GM21390 (cell line): ENCODE measurements at regions not wholly inside any gene's neighbourhood (a gene's known extent, or its start where the extent isn't known, plus 50 kb on each side); places are given as distances from the start of the nearest gene placed in this dataset.
"Not testable (repeated sequence)": the region's sequence is repeated elsewhere in the genome, so short reads cannot be mapped to it uniquely, and the experiment has no call there.

ENCODE experiments used
- ATAC-seq: cut with Tn5 transposase; IDR thresholded peaks from one replicate; pipeline ENCODE4 v1.9.1; 2021; ENCODE audit not compliant: unreplicated experiment

- ATAC-seq, result no peak
Observed at GRCh38 chr5:56763711-56764466, 51.5 kb upstream of the MAP3K1 start.

GRCh38 chr5:56763182-56763581 is 52.2 kb upstream of the MAP3K1 start:
- no peak for ATAC-seq

GRCh38 chr5:56761151-56761885 is 54.0 kb upstream of the MAP3K1 start:
- no peak for ATAC-seq

DNA sequence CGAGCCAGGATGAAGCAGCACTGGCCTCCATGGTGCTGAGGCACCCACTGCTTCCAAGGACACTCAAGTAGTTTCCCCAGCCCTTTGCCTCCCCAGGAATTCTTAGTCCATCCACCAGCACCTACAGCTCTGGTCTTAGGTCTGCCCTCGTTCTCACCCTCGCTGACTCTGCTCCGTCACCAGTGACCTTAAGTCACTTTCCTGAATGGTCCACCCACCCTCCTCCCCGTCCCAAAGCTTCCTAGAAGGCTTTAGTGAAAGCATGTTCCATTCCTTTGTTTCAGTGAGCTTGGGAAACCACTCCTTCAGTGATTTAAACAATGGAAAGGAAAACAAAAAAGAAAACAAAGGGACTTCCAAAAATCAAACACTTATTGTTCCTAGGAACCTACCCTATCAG is 54.6 kb upstream of the MAP3K1 start:
- no peak for ATAC-seq

- ATAC-seq, result no peak
Observed at GRCh38 chr5:56759521-56760216, 55.7 kb upstream of the MAP3K1 start.

DNA sequence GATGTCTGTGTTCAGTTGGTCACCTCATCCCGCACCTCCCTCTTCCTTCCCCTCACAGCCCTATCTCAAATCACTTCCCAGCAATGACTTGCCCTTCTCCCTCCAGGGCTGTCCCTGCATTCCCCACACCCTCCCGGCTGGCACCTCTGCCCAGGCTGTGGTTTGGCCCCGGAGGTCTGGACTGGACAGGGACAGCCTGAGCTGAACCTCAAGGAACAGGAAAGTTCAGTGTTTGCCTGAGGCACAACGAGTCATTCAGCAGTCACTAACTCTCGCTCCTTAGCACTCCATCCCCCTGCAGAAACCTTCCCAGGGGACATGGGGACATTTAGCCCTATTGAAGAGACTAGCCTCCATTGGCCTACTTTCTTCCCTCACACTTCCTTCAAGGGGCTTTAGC is 58.3 kb upstream of the MAP3K1 start:
- no peak for ATAC-seq

- ATAC-seq, result no peak
Observed at GRCh38 chr5:56755036-56755555, 60.3 kb upstream of the MAP3K1 start.

- not testable (repeated sequence) for ATAC-seq
Observed at GRCh38 chr5:56753588-56753987, 61.8 kb upstream of the MAP3K1 start.

GRCh38 chr5:56751572-56752313 is 63.6 kb upstream of the MAP3K1 start:
- ATAC-seq, result no peak

GRCh38 chr5:56749842-56750241 is 65.5 kb upstream of the MAP3K1 start:
- no peak for ATAC-seq

DNA sequence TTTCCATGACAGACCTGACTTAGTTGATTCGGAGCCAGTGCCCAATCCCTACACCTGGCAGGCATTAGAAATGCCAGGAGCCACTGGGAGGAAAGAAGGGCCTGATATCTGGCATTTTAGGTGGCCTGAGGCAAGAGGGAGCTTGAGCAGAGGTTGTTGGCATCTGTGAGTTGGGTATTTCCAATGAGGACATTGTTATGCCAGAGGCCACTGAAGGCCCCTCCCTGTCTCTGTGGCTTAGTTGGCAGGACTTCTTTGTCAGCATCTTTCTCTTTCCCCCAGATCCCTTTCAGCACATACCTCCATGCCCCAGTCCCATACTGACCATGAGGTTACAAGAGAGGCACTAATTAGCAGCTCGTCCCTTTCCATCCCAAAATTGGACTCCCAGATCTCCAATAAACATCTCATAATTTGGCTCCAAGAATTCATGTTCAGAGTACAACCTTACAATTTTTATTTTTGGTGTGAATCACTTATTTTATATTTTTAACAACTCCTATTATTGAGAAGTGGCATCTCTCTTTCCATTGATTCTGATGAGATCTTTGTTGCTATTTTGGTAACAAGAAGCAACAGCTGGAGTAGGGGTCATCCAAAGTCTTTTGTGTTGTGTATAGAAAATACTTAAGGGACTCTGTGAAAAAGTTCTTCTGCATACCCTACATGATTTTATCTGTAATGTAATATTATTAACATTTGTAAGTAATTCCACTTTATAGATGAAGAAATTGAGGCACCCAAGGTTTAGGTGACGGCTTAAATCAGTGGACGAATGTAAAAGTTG is 68.6 kb upstream of the MAP3K1 start:
- ATAC-seq, result no peak

DNA sequence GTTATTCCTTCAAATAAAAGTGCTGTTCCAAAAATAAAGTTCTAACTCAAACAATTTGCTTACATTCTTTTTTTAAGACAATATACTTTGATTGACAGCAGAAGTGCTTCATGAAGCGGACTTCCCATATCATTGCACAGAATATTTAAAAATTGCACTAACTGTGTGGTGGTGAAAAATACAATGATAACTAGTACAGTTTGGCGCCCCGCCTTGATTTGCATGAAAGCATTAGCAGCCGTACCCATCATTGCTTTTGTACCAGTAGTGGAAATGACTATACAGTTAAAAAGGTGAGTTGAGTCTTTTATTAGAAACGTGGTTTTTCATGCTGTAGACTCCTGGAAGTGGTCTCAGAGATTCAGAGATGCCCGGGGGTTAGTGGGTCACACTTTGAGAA is 69.5 kb upstream of the MAP3K1 start:
- no peak for ATAC-seq

DNA sequence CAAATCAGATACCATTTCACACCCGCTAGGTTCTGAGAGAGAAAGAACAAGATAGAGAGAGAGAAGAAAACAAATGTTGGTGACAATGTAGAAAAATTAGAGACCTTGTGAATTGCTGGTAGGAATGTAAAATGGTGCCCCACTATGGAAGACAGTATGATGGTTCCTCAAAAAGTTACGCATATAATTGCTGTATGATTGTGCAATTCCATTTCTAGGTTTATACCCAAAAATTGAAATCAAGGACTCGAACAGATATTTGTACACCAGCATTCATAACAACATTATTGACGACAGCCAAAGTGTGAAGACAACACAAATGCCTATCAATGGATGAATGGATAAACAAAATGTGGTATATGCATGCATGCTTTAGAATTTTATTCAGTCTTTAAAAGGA is 74.5 kb upstream of the MAP3K1 start:
- ATAC-seq, result no peak

- no peak for ATAC-seq
Observed at GRCh38 chr5:56739990-56740389, 75.4 kb upstream of the MAP3K1 start.

DNA sequence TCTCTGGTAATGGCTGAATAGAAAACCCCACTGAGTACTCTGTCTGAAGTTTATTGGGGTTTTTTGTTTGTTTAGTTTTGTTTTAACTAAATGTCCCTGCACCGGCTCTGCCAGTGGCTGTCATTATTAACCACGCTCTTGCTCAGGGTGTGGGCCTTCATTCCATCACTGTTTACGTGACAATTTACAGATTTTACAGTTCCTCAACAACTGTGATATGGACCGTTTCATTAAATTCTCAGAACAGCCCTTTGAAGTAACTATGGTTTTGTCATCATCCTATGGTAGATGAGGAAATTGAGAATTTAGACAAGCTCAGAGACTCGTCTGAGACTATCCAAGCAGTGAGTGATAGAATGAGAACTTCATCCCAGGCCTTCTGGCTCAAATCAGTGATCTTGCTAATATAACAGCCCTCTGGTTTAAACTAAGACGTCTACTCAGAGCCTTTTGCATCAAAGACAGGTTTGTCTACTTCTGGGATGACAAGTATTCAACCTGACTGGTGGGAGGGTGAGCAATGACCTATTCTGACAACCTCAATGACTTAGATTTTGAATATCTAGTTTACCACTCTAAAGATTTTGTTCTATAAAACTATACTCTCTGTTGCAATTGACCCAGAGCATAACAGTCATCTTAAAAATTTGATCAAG is 77.3 kb upstream of the MAP3K1 start:
- ATAC-seq, result no peak

DNA sequence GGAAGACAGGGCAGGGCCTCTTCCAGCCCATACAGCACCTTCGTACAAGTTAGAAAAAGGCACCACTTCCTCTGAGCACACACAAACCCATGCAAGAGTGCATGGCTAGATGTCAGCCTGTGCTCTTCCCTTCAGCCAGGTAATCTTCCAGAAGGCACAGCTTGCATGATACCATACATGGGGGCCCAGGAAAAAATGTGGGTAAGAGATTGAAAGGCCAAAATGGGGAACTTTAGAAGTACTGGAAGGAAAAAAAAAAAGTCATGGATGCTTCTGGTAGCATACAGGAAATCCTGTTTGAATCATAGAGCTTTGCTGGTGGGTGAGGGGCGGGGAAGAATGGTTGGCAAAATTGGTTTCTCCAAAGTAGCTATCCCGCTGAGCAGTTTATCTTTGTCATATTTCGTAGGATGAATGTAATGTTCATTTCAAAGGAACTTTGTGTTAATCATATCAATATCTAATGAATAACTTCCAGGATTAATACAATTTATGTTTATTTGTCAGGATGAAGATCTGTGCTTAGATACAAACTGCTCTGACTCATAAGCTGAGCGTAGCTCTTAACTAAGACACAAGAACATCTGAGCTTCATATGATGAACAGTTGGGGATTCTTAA is 78.2 kb upstream of the MAP3K1 start:
- no peak for ATAC-seq

GRCh38 chr5:56735849-56736641 is 79.3 kb upstream of the MAP3K1 start:
- no peak for ATAC-seq

- ATAC-seq, result no peak
Observed at GRCh38 chr5:56734091-56734694, 81.2 kb upstream of the MAP3K1 start.
